ENCODE measurements at regions not wholly inside any gene's neighbourhood (a gene's known extent, or its start where the extent isn't known, plus 50 kb on each side); places are given as distances from the start of the nearest gene placed in this dataset.

GRCh38 chr2:155715705-155716104 lies 616.8 kb downstream of the NR4A2 start:
- no peaks in the 10 kb centered on the region for H3K4me1 Mint-ChIP-seq
- no peaks in the 10 kb centered on the region for H3K27me3 ChIP-seq (ENCODE audit: control insufficient read depth, insufficient read depth, low read length, poor library complexity, severe bottlenecking)
- H3K36me3 Mint-ChIP-seq (ENCODE audit: low read depth), result no peaks in the 10 kb centered on the region
- no peak overlapping the region for H3K27ac Mint-ChIP-seq
- no peaks in the 10 kb centered on the region for H3K9me3 Mint-ChIP-seq
- H3K27me3 Mint-ChIP-seq (ENCODE audit: insufficient read depth), result no peaks in the 10 kb centered on the region
- no peaks in the 10 kb centered on the region for H3K9me3 ChIP-seq (ENCODE audit: control insufficient read depth, low read length)
- no peak for DNase-seq
- TF ChIP-seq CTCF (conservative IDR thresholded peaks at IDR 0.05), result no peak
- no peak overlapping the region for H3K9ac ChIP-seq (ENCODE audit: extremely low read depth, low read length, poor library complexity, severe bottlenecking)
- no peaks in the 10 kb centered on the region for H3K36me3 ChIP-seq (ENCODE audit: control insufficient read depth, insufficient read depth, low read length)
- no peak overlapping the region for H3K4me3 ChIP-seq (ENCODE audit: low read length)
- WGBS, 2 experiments (ENCODE audit: insufficient coverage in 1 of 2, insufficient read length in 1 of 2), result 100% methylated on average over 2 of the region's 2 CpGs; no CpG with 5 or more reads in 1 of the 2 experiments
- no peak overlapping the region for H3K27ac ChIP-seq (ENCODE audit: low read depth, low read length)
- no peak overlapping the region for H3K4me3 Mint-ChIP-seq
- no peaks in the 10 kb centered on the region for H3K4me1 ChIP-seq (ENCODE audit: control insufficient read depth, insufficient read depth, low read length)

GRCh38 chr2:155714983-155715382 lies 617.5 kb downstream of the NR4A2 start:
- DNase-seq, result no peak

GRCh38 chr2:155708071-155708470 lies 624.5 kb downstream of the NR4A2 start:
- DNase-seq, result no peak
- H3K4me1 ChIP-seq (ENCODE audit: control insufficient read depth, insufficient read depth, low read length), result no peaks in the 10 kb centered on the region
- Mint-ChIP-seq H3K4me3 (no peak overlapping the region), H3K4me1 (no peaks in the 10 kb centered on the region), H3K27ac (no peak overlapping the region), H3K27me3 (ENCODE audit: insufficient read depth) (no peaks in the 10 kb centered on the region), H3K9me3 (no peaks in the 10 kb centered on the region), H3K36me3 (ENCODE audit: low read depth) (no peaks in the 10 kb centered on the region)
- H3K9ac ChIP-seq (ENCODE audit: extremely low read depth, low read length, poor library complexity, severe bottlenecking), result no peak overlapping the region
- TF ChIP-seq CTCF (conservative IDR thresholded peaks at IDR 0.05), result peak; percentile 50
- no peaks in the 10 kb centered on the region for H3K9me3 ChIP-seq (ENCODE audit: control insufficient read depth, low read length)
- H3K27ac ChIP-seq (ENCODE audit: low read depth, low read length), result no peak overlapping the region
- 79% methylated on average over 2 of the region's 2 CpGs; no CpG with 5 or more reads in 1 of the 2 experiments for WGBS, 2 experiments (ENCODE audit: insufficient coverage in 1 of 2, insufficient read length in 1 of 2)
- H3K4me3 ChIP-seq (ENCODE audit: low read length), result no peak overlapping the region
- H3K27me3 ChIP-seq (ENCODE audit: control insufficient read depth, insufficient read depth, low read length, poor library complexity, severe bottlenecking), result no peaks in the 10 kb centered on the region
- H3K36me3 ChIP-seq (ENCODE audit: control insufficient read depth, insufficient read depth, low read length), result no peaks in the 10 kb centered on the region

More at GRCh38 chr2:155714983-155715382, 617.5 kb downstream of the NR4A2 start:
- H3K4me1 ChIP-seq (ENCODE audit: control insufficient read depth, insufficient read depth, low read length), result no peaks in the 10 kb centered on the region
- H3K27ac ChIP-seq (ENCODE audit: low read depth, low read length), result no peak overlapping the region
- no peaks in the 10 kb centered on the region for H3K9me3 ChIP-seq (ENCODE audit: control insufficient read depth, low read length)
- H3K36me3 ChIP-seq (ENCODE audit: control insufficient read depth, insufficient read depth, low read length), result no peaks in the 10 kb centered on the region
- H3K27me3 ChIP-seq (ENCODE audit: control insufficient read depth, insufficient read depth, low read length, poor library complexity, severe bottlenecking), result no peaks in the 10 kb centered on the region
- TF ChIP-seq CTCF (conservative IDR thresholded peaks at IDR 0.05), result no peak
- Mint-ChIP-seq H3K27me3 (ENCODE audit: insufficient read depth) (no peaks in the 10 kb centered on the region), H3K36me3 (ENCODE audit: low read depth) (no peaks in the 10 kb centered on the region), H3K4me1 (no peaks in the 10 kb centered on the region), H3K27ac (no peak overlapping the region), H3K4me3 (no peak overlapping the region), H3K9me3 (no peaks in the 10 kb centered on the region)
- no peak overlapping the region for H3K9ac ChIP-seq (ENCODE audit: extremely low read depth, low read length, poor library complexity, severe bottlenecking)
- 91 to 100% methylated on average over 1 of the region's 1 CpG for WGBS, 2 experiments (ENCODE audit: insufficient coverage in 1 of 2, insufficient read length in 1 of 2)
- H3K4me3 ChIP-seq (ENCODE audit: low read length), result no peak overlapping the region

Measured in endodermal cell (in vitro differentiated cells).